ENCODE measurements at regions not wholly inside any gene's neighbourhood (a gene's known extent, or its start where the extent isn't known, plus 50 kb on each side); places are given as distances from the start of the nearest gene placed in this dataset.

DNA sequence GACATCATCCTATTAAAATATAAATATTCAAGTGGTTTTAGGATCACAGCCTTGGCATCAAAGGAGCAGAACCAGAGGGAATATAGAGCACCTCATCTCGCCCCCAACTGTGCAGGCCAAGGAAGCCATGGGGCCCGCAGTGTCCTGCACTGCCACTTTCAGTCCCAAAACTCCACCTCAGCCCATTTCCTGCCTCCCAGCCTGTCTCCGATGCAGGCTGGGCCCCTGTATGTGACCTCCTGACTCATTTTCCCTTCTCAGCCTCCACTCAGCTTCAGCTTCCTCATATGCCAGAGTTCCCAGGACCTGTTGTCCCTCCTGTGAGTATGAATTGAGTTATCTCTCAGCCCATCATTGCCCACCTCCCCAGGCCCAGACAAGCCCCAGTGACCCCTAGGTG lies 72.9 kb upstream of the GLI2 start:
- TF ChIP-seq, protein P1, sequence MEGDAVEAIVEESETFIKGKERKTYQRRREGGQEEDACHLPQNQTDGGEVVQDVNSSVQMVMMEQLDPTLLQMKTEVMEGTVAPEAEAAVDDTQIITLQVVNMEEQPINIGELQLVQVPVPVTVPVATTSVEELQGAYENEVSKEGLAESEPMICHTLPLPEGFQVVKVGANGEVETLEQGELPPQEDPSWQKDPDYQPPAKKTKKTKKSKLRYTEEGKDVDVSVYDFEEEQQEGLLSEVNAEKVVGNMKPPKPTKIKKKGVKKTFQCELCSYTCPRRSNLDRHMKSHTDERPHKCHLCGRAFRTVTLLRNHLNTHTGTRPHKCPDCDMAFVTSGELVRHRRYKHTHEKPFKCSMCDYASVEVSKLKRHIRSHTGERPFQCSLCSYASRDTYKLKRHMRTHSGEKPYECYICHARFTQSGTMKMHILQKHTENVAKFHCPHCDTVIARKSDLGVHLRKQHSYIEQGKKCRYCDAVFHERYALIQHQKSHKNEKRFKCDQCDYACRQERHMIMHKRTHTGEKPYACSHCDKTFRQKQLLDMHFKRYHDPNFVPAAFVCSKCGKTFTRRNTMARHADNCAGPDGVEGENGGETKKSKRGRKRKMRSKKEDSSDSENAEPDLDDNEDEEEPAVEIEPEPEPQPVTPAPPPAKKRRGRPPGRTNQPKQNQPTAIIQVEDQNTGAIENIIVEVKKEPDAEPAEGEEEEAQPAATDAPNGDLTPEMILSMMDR (IDR thresholded peaks at IDR 0.05) = no peak
- no peak for TF ChIP-seq POLR2A (IDR thresholded peaks at IDR 0.05)
